DMS53 treated with DMSO at 0.1 percent for 48 hours (cell line): ENCODE measurements at regions not wholly inside any gene's neighbourhood (a gene's known extent, or its start where the extent isn't known, plus 50 kb on each side); places are given as distances from the start of the nearest gene placed in this dataset.

Source experiments
- DNase-seq: peaks from one replicate; lab custom pipeline; 2025; ENCODE audit not compliant: unreplicated experiment; lab: John Stamatoyannopoulos, UW

GRCh38 chr14:87334997-87335685, 657.8 kb downstream of the GALC start:
- no peak for DNase-seq

GRCh38 chr14:87331991-87332390, 661.0 kb downstream of the GALC start:
- DNase-seq = no peak

- no peak for DNase-seq
Measured at GRCh38 chr14:87325741-87326140, 667.2 kb downstream of the GALC start.

- no peak for DNase-seq
Measured at GRCh38 chr14:87323191-87323590, 669.8 kb downstream of the GALC start.

- DNase-seq = no peak
Measured at GRCh38 chr14:87321548-87321947, 671.4 kb downstream of the GALC start.

- DNase-seq = no peak
Measured at GRCh38 chr14:87312894-87313205, 680.1 kb downstream of the GALC start.

- DNase-seq = no peak
Measured at GRCh38 chr14:87312169-87312893, 680.7 kb downstream of the GALC start.

GRCh38 chr14:87309557-87309956, 683.4 kb downstream of the GALC start:
- DNase-seq = no peak

- DNase-seq = no peak
Measured at GRCh38 chr14:87306409-87307168, 686.4 kb downstream of the GALC start.

GRCh38 chr14:87305345-87305744, 687.6 kb downstream of the GALC start:
- no peak for DNase-seq

- DNase-seq = no peak
Measured at GRCh38 chr14:87304404-87304803, 688.6 kb downstream of the GALC start.

- no peak for DNase-seq
Measured at GRCh38 chr14:87286826-87287225, 706.2 kb downstream of the GALC start.

- no peak for DNase-seq
Measured at GRCh38 chr14:87286191-87286590, 706.8 kb downstream of the GALC start.

GRCh38 chr14:87285506-87285905, 707.5 kb downstream of the GALC start:
- no peak for DNase-seq

- peak; percentile 12 for DNase-seq
Measured at GRCh38 chr14:87283547-87283946, 709.4 kb downstream of the GALC start.

- DNase-seq = no peak
Measured at GRCh38 chr14:87282266-87282665, 710.7 kb downstream of the GALC start.

GRCh38 chr14:87278415-87278814, 714.6 kb downstream of the GALC start:
- DNase-seq = no peak

GRCh38 chr14:87271331-87271730, 721.7 kb downstream of the GALC start:
- DNase-seq = no peak

- no peak for DNase-seq
Measured at GRCh38 chr14:87268997-87269396, 724.0 kb downstream of the GALC start.

GRCh38 chr14:87264796-87265195, 728.2 kb downstream of the GALC start:
- DNase-seq = no peak

GRCh38 chr14:87264272-87264785, 728.7 kb downstream of the GALC start:
- DNase-seq = no peak

- DNase-seq = no peak
Measured at GRCh38 chr14:87261621-87262020, 731.4 kb downstream of the GALC start.
